OCI-LY7 (cell line): ENCODE measurements at regions not wholly inside any gene's neighbourhood (a gene's known extent, or its start where the extent isn't known, plus 50 kb on each side); places are given as distances from the start of the nearest gene placed in this dataset.
"Not testable (repeated sequence)": the region's sequence is repeated elsewhere in the genome, so short reads cannot be mapped to it uniquely, and the experiment has no call there.

Source experiments
- BruUV-seq: library from RNA; stranded (reverse); fragments of 400-500 nt; replicated peaks from 2 replicates; lab custom pipeline; 2021; lab: Mats Ljungman, UMichigan
- CTCF ChIA-PET: fragments of 300-600 bp; sonication (Branson Sonifier 250); formaldehyde crosslinking; loops from one replicate; lab custom pipeline; 2022; ENCODE audit warnings: antibody characterized with exemption; ENCODE audit not compliant: unreplicated experiment; lab: Charles Lee
- POLR2A ChIA-PET: fragments of 300-600 bp; sonication (Branson Sonifier 250); formaldehyde crosslinking; loops from one replicate; lab custom pipeline; 2022; ENCODE audit warnings: antibody characterized with exemption; lab: Charles Lee
- DNase-seq: peaks from one replicate; pipeline ENCODE4 v3.0.0-alpha.2; 2015; ENCODE audit warnings: low spot score
- H2AFZ ChIP-seq: fragments of 200-600 bp; sonication (generic), shearing (Covaris generic); 2 replicates; pipeline ENCODE4 v1.6.1; 2014; ENCODE audit warnings: mild to moderate bottlenecking, antibody characterized with exemption, low read length, moderate library complexity
- H3K27ac ChIP-seq: fragments of 200-600 bp; sonication (generic); 2 replicates; pipeline ENCODE4 v1.5.1; 2014; ENCODE audit warnings: mixed run types, low read depth, mild to moderate bottlenecking, moderate library complexity, low read length, inconsistent platforms; ENCODE audit not compliant: poor library complexity, severe bottlenecking
- H3K36me3 ChIP-seq: fragments of 200-600 bp; sonication (generic); 2 replicates; pipeline ENCODE4 v1.6.1; 2014; ENCODE audit warnings: mild to moderate bottlenecking, antibody characterized with exemption, low read length, moderate library complexity, mixed read lengths; ENCODE audit not compliant: insufficient read depth
- H3K4me1 ChIP-seq: fragments of 200-600 bp; sonication (generic); 2 replicates; pipeline ENCODE4 v1.5.1; 2014; ENCODE audit warnings: mild to moderate bottlenecking, low read length; ENCODE audit not compliant: insufficient read depth, poor library complexity, severe bottlenecking
- H3K4me2 ChIP-seq: fragments of 200-600 bp; sonication (generic); 2 replicates; pipeline ENCODE4 v1.6.1; 2014; ENCODE audit warnings: mild to moderate bottlenecking, low read length
- H3K4me3 ChIP-seq: fragments of 200-600 bp; sonication (generic); 2 replicates; pipeline ENCODE4 v1.5.1; 2014; ENCODE audit warnings: mild to moderate bottlenecking, low read depth, low read length; ENCODE audit not compliant: poor library complexity, severe bottlenecking
- H3K79me2 ChIP-seq: fragments of 200-600 bp; sonication (generic); 2 replicates; pipeline ENCODE4 v1.6.1; 2016; ENCODE audit warnings: low read depth, mild to moderate bottlenecking, low read length, moderate library complexity, mixed read lengths; ENCODE audit not compliant: insufficient read depth
- H3K9me2 ChIP-seq: fragments of 200-600 bp; sonication (generic); 2 replicates; pipeline ENCODE4 v1.6.1; 2016; ENCODE audit warnings: mild to moderate bottlenecking, low read length, mixed read lengths; ENCODE audit not compliant: insufficient read depth
- H3K9me3 ChIP-seq: fragments of 200-600 bp; sonication (generic); 2 replicates; pipeline ENCODE4 v1.6.1; 2014; ENCODE audit warnings: mild to moderate bottlenecking, mixed run types, low read length, mixed read lengths
- H4K20me1 ChIP-seq: fragments of 200-600 bp; sonication (generic); 2 replicates; pipeline ENCODE4 v1.6.1; 2014; ENCODE audit warnings: mild to moderate bottlenecking, antibody characterized with exemption, low read length, moderate library complexity, mixed read lengths; ENCODE audit not compliant: insufficient read depth
- CTCF ChIP-seq: fragments of 200-600 bp; sonication (generic); conservative IDR thresholded peaks from 2 replicates; pipeline ENCODE4 v1.5.1; 2014; ENCODE audit warnings: mild to moderate bottlenecking, antibody characterized with exemption, low read length, moderate library complexity, mixed read lengths
- EZH2phosphoT487 ChIP-seq: fragments of 200-600 bp; sonication (generic); IDR thresholded peaks from 2 replicates; pipeline ENCODE4 v1.6.1; 2018; ENCODE audit warnings: low read depth, borderline replicate concordance, mild to moderate bottlenecking, mixed run types, antibody characterized with exemption, low read length, moderate library complexity, mixed read lengths
- intact Hi-C: fragments of 100-400 bp; cut with micrococcal nuclease; formaldehyde crosslinking; loops from one replicate; pipeline ENCODE4 v1.10.0; 2022; ENCODE audit not compliant: unreplicated experiment

- POLR2A ChIA-PET = no interaction called here
Measured at GRCh38 chr6:28638787-28639430, 113.2 kb downstream of the GPX5 start.

GRCh38 chr6:28639445-28640290 lies 114.0 kb downstream of the GPX5 start:
- H2AFZ ChIP-seq, H3K4me2 ChIP-seq, intact Hi-C loops, H3K4me1 ChIP-seq, H3K79me2 ChIP-seq, H4K20me1 ChIP-seq, H3K4me3 ChIP-seq, DNase-seq, H3K27ac ChIP-seq, BruUV-seq, H3K9me3 ChIP-seq, POLR2A ChIA-PET, H3K36me3 ChIP-seq, CTCF ChIA-PET, H3K9me2 ChIP-seq: not testable (repeated sequence)

More at GRCh38 chr6:28638787-28639430, 113.2 kb downstream of the GPX5 start:
- DNase-seq = no peak
- no peak overlapping the region for H2AFZ ChIP-seq
- no peak overlapping the region for H3K4me3 ChIP-seq
- no peak overlapping the region for H3K4me2 ChIP-seq
- H3K36me3 ChIP-seq = no peaks in the 10 kb centered on the region
- no peaks in the 10 kb centered on the region for H3K79me2 ChIP-seq
- H3K9me3 ChIP-seq = no peaks in the 10 kb centered on the region
- no peak for TF ChIP-seq EZH2phosphoT487
- no peak for TF ChIP-seq CTCF
- no peaks in the 10 kb centered on the region for H3K9me2 ChIP-seq
- no peak overlapping the region for H3K27ac ChIP-seq
- no peaks in the 10 kb centered on the region for H4K20me1 ChIP-seq
- intact Hi-C loops = no loop called here
- BruUV-seq = no TSS peak
- CTCF ChIA-PET = no interaction called here
- H3K4me1 ChIP-seq = no peaks in the 10 kb centered on the region

- ChIA-PET CTCF (no interaction called here), POLR2A (no interaction called here)
- no peak overlapping the region for H3K27ac ChIP-seq
- no peak overlapping the region for H2AFZ ChIP-seq
- no peaks in the 10 kb centered on the region for H3K36me3 ChIP-seq
- no peak overlapping the region for H3K4me3 ChIP-seq
- no peak overlapping the region for H3K4me2 ChIP-seq
- H3K9me3 ChIP-seq = no peaks in the 10 kb centered on the region
- intact Hi-C loops = no loop called here
- no peaks in the 10 kb centered on the region for H3K79me2 ChIP-seq
- no peak for TF ChIP-seq CTCF
- no peak for TF ChIP-seq EZH2phosphoT487
- H3K9me2 ChIP-seq = no peaks in the 10 kb centered on the region
- no peak for DNase-seq
- no TSS peak for BruUV-seq
- H3K4me1 ChIP-seq = no peaks in the 10 kb centered on the region
- H4K20me1 ChIP-seq = no peaks in the 10 kb centered on the region
Measured at GRCh38 chr6:28643017-28643740, 117.5 kb downstream of the GPX5 start.
